A673 (cell line): ENCODE measurements at regions not wholly inside any gene's neighbourhood (a gene's known extent, or its start where the extent isn't known, plus 50 kb on each side); places are given as distances from the start of the nearest gene placed in this dataset.
A peak's percentile ranks its signal among the peaks of the same experiment; 100 is the strongest.

ENCODE experiments used
- BruUV-seq: library from RNA; stranded (reverse); fragments of 400-500 nt; replicated peaks from 2 replicates; lab custom pipeline; 2021; lab: Mats Ljungman, UMichigan
- CTCF ChIA-PET: fragments of 300-600 bp; sonication (Branson Sonifier 250); formaldehyde crosslinking; loops from one replicate; lab custom pipeline; 2022; ENCODE audit warnings: antibody characterized with exemption; lab: Charles Lee
- POLR2A ChIA-PET: fragments of 300-600 bp; sonication (Branson Sonifier 250); formaldehyde crosslinking; loops from one replicate; lab custom pipeline; 2022; ENCODE audit warnings: antibody characterized with exemption; ENCODE audit not compliant: low non-redundant PET; lab: Charles Lee
- DNase-seq: peaks from one replicate; pipeline ENCODE4 v3.0.0-alpha.2; 2015; ENCODE audit warnings: low spot score
- H3K27ac ChIP-seq: fragments of 200-600 bp; sonication (generic); 2 replicates; pipeline ENCODE4 v1.5.1; 2016; ENCODE audit warnings: mixed run types, low read depth, mild to moderate bottlenecking, mixed read lengths, antibody characterized with exemption, low read length; ENCODE audit not compliant: poor library complexity, severe bottlenecking
- H3K27me3 ChIP-seq: fragments of 200-600 bp; sonication (generic); replicated peaks from 2 replicates; pipeline ENCODE4 v1.6.1; 2017; ENCODE audit warnings: mixed run types, low read depth, mild to moderate bottlenecking, mixed read lengths, antibody characterized with exemption, low read length; ENCODE audit not compliant: insufficient read depth, poor library complexity
- H3K36me3 ChIP-seq: fragments of 200-600 bp; sonication (generic); 2 replicates; pipeline ENCODE4 v1.6.1; 2016; ENCODE audit warnings: mixed run types, mild to moderate bottlenecking, mixed read lengths, antibody characterized with exemption, low read length; ENCODE audit not compliant: insufficient read depth, poor library complexity, severe bottlenecking
- H3K4me1 ChIP-seq: fragments of 200-600 bp; sonication (generic); 2 replicates; pipeline ENCODE4 v1.6.1; 2017; ENCODE audit warnings: mixed run types, mild to moderate bottlenecking, mixed read lengths, antibody characterized with exemption, low read length; ENCODE audit not compliant: insufficient read depth, poor library complexity, severe bottlenecking
- H3K4me3 ChIP-seq: fragments of 200-600 bp; sonication (generic); 2 replicates; pipeline ENCODE4 v1.5.1; 2016; ENCODE audit warnings: low read depth, mixed run types, mild to moderate bottlenecking, mixed read lengths, low read length; ENCODE audit not compliant: poor library complexity, severe bottlenecking
- H3K9me3 ChIP-seq: fragments of 200-600 bp; sonication (generic); 2 replicates; pipeline ENCODE4 v1.6.1; 2016; ENCODE audit warnings: mixed run types, low read depth, mild to moderate bottlenecking, mixed read lengths, antibody characterized with exemption, low read length; ENCODE audit not compliant: poor library complexity, severe bottlenecking
- EZH2 ChIP-seq: fragments of 200-600 bp; sonication (generic); IDR thresholded peaks from 2 replicates; pipeline ENCODE4 v1.6.1; 2017; ENCODE audit warnings: borderline replicate concordance, low read depth, mild to moderate bottlenecking, mixed read lengths, antibody characterized with exemption, low read length; ENCODE audit not compliant: poor library complexity, severe bottlenecking
- intact Hi-C: fragments of 100-400 bp; cut with micrococcal nuclease; formaldehyde crosslinking; loops from one replicate; pipeline ENCODE4 v1.10.0; 2022; ENCODE audit not compliant: unreplicated experiment
- TF ChIP-seq, protein P1 (sequence below): fragments of 300-800, 200-600 bp; sonication (generic); conservative IDR thresholded peaks from 2 replicates; pipeline ENCODE4 v1.5.1; 2017; ENCODE audit warnings: low read depth, mild to moderate bottlenecking, antibody characterized with exemption, low read length, moderate library complexity, mixed read lengths

DNA sequence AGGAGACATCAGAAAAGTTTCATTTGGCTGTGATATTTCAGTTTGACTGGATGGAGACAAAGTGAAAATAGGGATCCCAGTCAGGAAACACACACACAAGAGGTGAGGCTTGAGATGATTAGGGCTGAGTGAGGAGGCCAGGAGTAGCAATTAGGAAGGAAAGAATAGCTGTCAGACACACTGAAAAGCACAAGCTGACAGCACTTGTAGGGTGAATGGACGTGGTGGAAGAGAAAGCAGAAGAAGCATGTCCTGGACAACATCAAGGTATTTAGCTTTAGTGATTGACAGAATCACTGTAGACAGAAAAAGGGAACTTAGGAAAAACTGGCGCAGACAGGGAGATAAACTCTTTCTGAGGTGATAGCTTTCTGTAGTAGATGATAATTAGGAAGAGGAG, 347.7 kb downstream of the TGFB2 start:
- ChIA-PET CTCF (no interaction called here), POLR2A (no interaction called here)
- BruUV-seq = no TSS peak
- no peak overlapping the region for H3K27ac ChIP-seq
- DNase-seq = no peak
- TF ChIP-seq EZH2 = no peak
- H3K4me3 ChIP-seq = no peak overlapping the region
- intact Hi-C loops = no loop called here
- no peaks in the 10 kb centered on the region for H3K36me3 ChIP-seq
- H3K9me3 ChIP-seq = no peaks in the 10 kb centered on the region
- H3K4me1 ChIP-seq = no peaks in the 10 kb centered on the region
- peaks cover 91% of the 10 kb centered on the region for H3K27me3 ChIP-seq

DNA sequence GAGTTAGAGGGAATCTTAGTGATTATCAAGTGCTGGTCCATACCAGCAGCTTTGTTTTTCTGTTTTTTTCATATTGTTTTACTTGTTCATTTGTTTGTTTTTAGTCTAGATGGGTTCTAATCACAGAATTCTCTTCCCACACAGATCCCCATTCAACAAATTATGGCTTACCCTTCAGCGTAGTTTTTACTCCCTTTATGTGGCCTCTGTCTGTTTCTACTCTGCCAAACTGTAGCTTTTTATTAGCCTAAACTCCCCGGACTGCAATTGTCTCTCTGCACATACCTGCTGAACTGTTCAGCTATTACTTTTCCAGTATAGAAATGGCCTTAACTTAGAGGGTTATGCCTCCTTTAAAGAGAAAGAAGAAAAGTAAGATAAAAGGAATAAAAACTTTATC, 348.5 kb downstream of the TGFB2 start:
- no peaks in the 10 kb centered on the region for H3K36me3 ChIP-seq
- peaks cover 94% of the 10 kb centered on the region for H3K27me3 ChIP-seq
- H3K27ac ChIP-seq = no peak overlapping the region
- TF ChIP-seq, protein P1, sequence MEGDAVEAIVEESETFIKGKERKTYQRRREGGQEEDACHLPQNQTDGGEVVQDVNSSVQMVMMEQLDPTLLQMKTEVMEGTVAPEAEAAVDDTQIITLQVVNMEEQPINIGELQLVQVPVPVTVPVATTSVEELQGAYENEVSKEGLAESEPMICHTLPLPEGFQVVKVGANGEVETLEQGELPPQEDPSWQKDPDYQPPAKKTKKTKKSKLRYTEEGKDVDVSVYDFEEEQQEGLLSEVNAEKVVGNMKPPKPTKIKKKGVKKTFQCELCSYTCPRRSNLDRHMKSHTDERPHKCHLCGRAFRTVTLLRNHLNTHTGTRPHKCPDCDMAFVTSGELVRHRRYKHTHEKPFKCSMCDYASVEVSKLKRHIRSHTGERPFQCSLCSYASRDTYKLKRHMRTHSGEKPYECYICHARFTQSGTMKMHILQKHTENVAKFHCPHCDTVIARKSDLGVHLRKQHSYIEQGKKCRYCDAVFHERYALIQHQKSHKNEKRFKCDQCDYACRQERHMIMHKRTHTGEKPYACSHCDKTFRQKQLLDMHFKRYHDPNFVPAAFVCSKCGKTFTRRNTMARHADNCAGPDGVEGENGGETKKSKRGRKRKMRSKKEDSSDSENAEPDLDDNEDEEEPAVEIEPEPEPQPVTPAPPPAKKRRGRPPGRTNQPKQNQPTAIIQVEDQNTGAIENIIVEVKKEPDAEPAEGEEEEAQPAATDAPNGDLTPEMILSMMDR = no peak
- TF ChIP-seq EZH2 = peak; percentile 39
- DNase-seq = no peak
- H3K9me3 ChIP-seq = no peaks in the 10 kb centered on the region
- no peak overlapping the region for H3K4me3 ChIP-seq
- no TSS peak for BruUV-seq
- intact Hi-C loops = no loop called here
- POLR2A ChIA-PET = no interaction called here
- H3K4me1 ChIP-seq = no peaks in the 10 kb centered on the region
- CTCF ChIA-PET = no interaction called here

DNA sequence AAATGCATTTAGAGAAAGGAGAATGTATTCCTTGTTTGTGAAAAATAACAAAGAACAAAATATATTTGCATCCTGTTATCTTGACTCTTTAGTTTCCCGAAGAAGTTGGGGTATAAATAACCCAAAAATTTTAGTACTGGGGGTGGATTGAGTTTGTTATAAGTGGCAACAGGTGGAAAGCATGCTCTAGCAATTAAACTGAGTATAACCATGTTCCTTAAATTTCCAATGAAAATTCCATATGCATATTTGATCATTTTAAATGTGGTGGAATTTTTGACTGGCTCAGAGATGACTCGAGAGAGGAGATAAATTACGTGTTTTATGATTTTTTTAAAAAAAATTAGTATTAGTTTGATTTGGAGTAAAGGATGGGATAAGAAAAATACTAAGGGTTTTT, 348.9 kb downstream of the TGFB2 start:
- ChIA-PET POLR2A (no interaction called here), CTCF (no interaction called here)
- Histone ChIP-seq H3K4me3 (no peak overlapping the region), H3K27ac (no peak overlapping the region), H3K27me3 (peaks cover 93% of the 10 kb centered on the region), H3K36me3 (no peaks in the 10 kb centered on the region), H3K9me3 (no peaks in the 10 kb centered on the region), H3K4me1 (no peaks in the 10 kb centered on the region)
- DNase-seq = no peak
- BruUV-seq = no TSS peak
- intact Hi-C loops = no loop called here
- TF ChIP-seq, protein P1 = no peak
- TF ChIP-seq EZH2 = peak; percentile 21

DNA sequence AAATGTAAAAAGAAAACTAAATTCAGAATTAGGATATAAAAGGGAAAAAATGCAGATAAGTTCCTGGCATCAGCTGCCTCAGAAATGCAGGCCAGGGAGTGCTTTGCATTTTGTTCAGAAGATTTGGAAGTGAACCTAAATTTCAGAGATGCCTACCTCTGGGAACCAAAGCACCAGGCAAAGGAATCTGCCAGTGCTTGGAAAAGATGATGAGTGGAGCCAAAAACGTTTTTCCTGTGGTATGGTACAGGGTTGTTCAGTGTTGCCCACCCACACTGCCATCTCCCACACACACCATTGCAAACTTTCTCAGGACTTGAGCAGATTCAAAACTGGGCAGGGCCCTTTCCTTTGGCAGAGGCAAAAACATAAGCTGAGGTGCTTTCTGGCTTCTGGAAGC, 349.5 kb downstream of the TGFB2 start:
- POLR2A ChIA-PET = no interaction called here
- intact Hi-C loops = no loop called here
- Histone ChIP-seq H3K9me3 (no peaks in the 10 kb centered on the region), H3K4me3 (no peak overlapping the region), H3K4me1 (no peaks in the 10 kb centered on the region), H3K27ac (no peak overlapping the region), H3K36me3 (no peaks in the 10 kb centered on the region), H3K27me3 (peaks cover 94% of the 10 kb centered on the region)
- no peak for DNase-seq
- TF ChIP-seq EZH2 = no peak
- TF ChIP-seq, protein P1 = no peak
- CTCF ChIA-PET = no interaction called here
- BruUV-seq = no TSS peak
